NCI-H460 (cell line): ENCODE measurements at regions not wholly inside any gene's neighbourhood (a gene's known extent, or its start where the extent isn't known, plus 50 kb on each side); places are given as distances from the start of the nearest gene placed in this dataset.
"Not testable (repeated sequence)": the region's sequence is repeated elsewhere in the genome, so short reads cannot be mapped to it uniquely, and the experiment has no call there.

Source experiments
- DNase-seq: peaks from one replicate; pipeline ENCODE4 v3.0.0-alpha.2; 2016; ENCODE audit warnings: low read depth; ENCODE audit errors: extremely low read depth

GRCh38 chr17:27049104-27049784 lies 244.7 kb upstream of the WSB1 start:
- no peak for DNase-seq

GRCh38 chr17:27065588-27065987 lies 228.3 kb upstream of the WSB1 start:
- no peak for DNase-seq

- DNase-seq: no peak
Measured at GRCh38 chr17:27066315-27066714, 227.6 kb upstream of the WSB1 start.

GRCh38 chr17:27069842-27070508 lies 223.9 kb upstream of the WSB1 start:
- DNase-seq: no peak

GRCh38 chr17:27070836-27071235 lies 223.1 kb upstream of the WSB1 start:
- no peak for DNase-seq

GRCh38 chr17:27072885-27073284 lies 221.0 kb upstream of the WSB1 start:
- no peak for DNase-seq

GRCh38 chr17:27076814-27077213 lies 217.1 kb upstream of the WSB1 start:
- no peak for DNase-seq

- no peak for DNase-seq
Measured at GRCh38 chr17:27078296-27078695, 215.6 kb upstream of the WSB1 start.

GRCh38 chr17:27079660-27080059 lies 214.3 kb upstream of the WSB1 start:
- DNase-seq: no peak

- DNase-seq: no peak
Measured at GRCh38 chr17:27081002-27081638, 212.8 kb upstream of the WSB1 start.

- no peak for DNase-seq
Measured at GRCh38 chr17:27082023-27082774, 211.7 kb upstream of the WSB1 start.

- DNase-seq: no peak
Measured at GRCh38 chr17:27082775-27083154, 211.1 kb upstream of the WSB1 start.

- no peak for DNase-seq
Measured at GRCh38 chr17:27083408-27084185, 210.3 kb upstream of the WSB1 start.

GRCh38 chr17:27085517-27085916 lies 208.4 kb upstream of the WSB1 start:
- no peak for DNase-seq

GRCh38 chr17:27086526-27086925 lies 207.4 kb upstream of the WSB1 start:
- no peak for DNase-seq

- DNase-seq: no peak
Measured at GRCh38 chr17:27087935-27088766, 205.8 kb upstream of the WSB1 start.

GRCh38 chr17:27088767-27089078 lies 205.2 kb upstream of the WSB1 start:
- no peak for DNase-seq

GRCh38 chr17:27089079-27089928 lies 204.6 kb upstream of the WSB1 start:
- DNase-seq: not testable (repeated sequence)

- DNase-seq: no peak
Measured at GRCh38 chr17:27089929-27090247, 204.0 kb upstream of the WSB1 start.
